HepG2 (cell line): ENCODE measurements at regions not wholly inside any gene's neighbourhood (a gene's known extent, or its start where the extent isn't known, plus 50 kb on each side); places are given as distances from the start of the nearest gene placed in this dataset.

Experiments
- GABPA ChIP-seq, 2 experiments: IDR thresholded peaks; 2 replicates each; pipeline ENCODE4 v1.6.1; 2011 to 2016; ENCODE audit warnings: low read depth in 2 of 2, low read length in 1 of 2, missing biosample characterization in 1 of 2, missing genetic modification characterization in 1 of 2
- TEAD2 ChIP-seq: sonication (generic); formaldehyde crosslinking; IDR thresholded peaks from 2 replicates; pipeline ENCODE4 v1.9.0; 2021; ENCODE audit warnings: missing genetic modification reagents
- ZBTB1 ChIP-seq: sonication (generic); formaldehyde crosslinking; IDR thresholded peaks from 2 replicates; pipeline ENCODE4 v1.4.0; 2020; ENCODE audit warnings: missing genetic modification reagents, borderline replicate concordance
- ZNF20 ChIP-seq: sonication (generic); formaldehyde crosslinking; IDR thresholded peaks from 2 replicates; pipeline ENCODE4 v1.4.0; 2020; ENCODE audit warnings: mild to moderate bottlenecking, moderate library complexity, missing genetic modification reagents
- ZNF382 ChIP-seq: sonication (generic); formaldehyde crosslinking; IDR thresholded peaks from 2 replicates; pipeline ENCODE4 v1.5.0; 2020; ENCODE audit warnings: missing genetic modification reagents, mild to moderate bottlenecking, borderline replicate concordance
- ZNF484 ChIP-seq: sonication (generic); formaldehyde crosslinking; IDR thresholded peaks from 2 replicates; pipeline ENCODE4 v1.5.1; 2020; ENCODE audit warnings: mild to moderate bottlenecking, low read depth, missing genetic modification reagents, borderline replicate concordance
- ZNF546 ChIP-seq: sonication (generic); formaldehyde crosslinking; conservative IDR thresholded peaks from 2 replicates; pipeline ENCODE4 v1.8.1; 2023; ENCODE audit warnings: mild to moderate bottlenecking, missing genetic modification reagents
- ZNF547 ChIP-seq: sonication (generic); formaldehyde crosslinking; IDR thresholded peaks from 2 replicates; pipeline ENCODE4 v1.5.1; 2020; ENCODE audit warnings: mild to moderate bottlenecking, missing genetic modification reagents
- ZNF773 ChIP-seq: sonication (generic); formaldehyde crosslinking; IDR thresholded peaks from 2 replicates; pipeline ENCODE4 v1.4.0; 2020; ENCODE audit warnings: missing genetic modification reagents, borderline replicate concordance
- ZSCAN21 ChIP-seq: sonication (generic); formaldehyde crosslinking; IDR thresholded peaks from 2 replicates; pipeline ENCODE4 v1.8.0; 2022; ENCODE audit warnings: mild to moderate bottlenecking, missing genetic modification reagents, moderate library complexity, borderline replicate concordance
- TF ChIP-seq, protein P1 (sequence below), 2 experiments: sonication (generic) in 1 of 2; formaldehyde crosslinking in 1 of 2; IDR thresholded peaks; 2 replicates each; pipeline versions ENCODE4 v1.4.0 to v1.6.1; 2018 to 2020; ENCODE audit warnings: missing genetic modification reagents in 2 of 2, borderline replicate concordance in 1 of 2, low read depth in 1 of 2, mild to moderate bottlenecking in 1 of 2, missing biosample characterization in 1 of 2
- TF ChIP-seq, protein P2 (sequence below): sonication (generic); formaldehyde crosslinking; IDR thresholded peaks from 2 replicates; pipeline ENCODE4 v1.9.0; 2021; ENCODE audit warnings: missing genetic modification reagents, mild to moderate bottlenecking, borderline replicate concordance
- TF ChIP-seq, protein P3 (sequence below): fragments of 450-650 bp; IDR thresholded peaks from 2 replicates; pipeline ENCODE4 v1.6.1; 2016
- TF ChIP-seq, protein P4 (sequence below): sonication (generic); formaldehyde crosslinking; conservative IDR thresholded peaks from 2 replicates; pipeline ENCODE4 v1.4.0; 2020; ENCODE audit warnings: missing genetic modification reagents
- TF ChIP-seq, protein P5 (sequence below): sonication (generic); formaldehyde crosslinking; IDR thresholded peaks from 2 replicates; pipeline ENCODE4 v1.8.1; 2023; ENCODE audit warnings: mild to moderate bottlenecking, missing genetic modification reagents
- TF ChIP-seq, protein P6 (sequence below): sonication (generic); formaldehyde crosslinking; conservative IDR thresholded peaks from 2 replicates; pipeline ENCODE4 v1.8.0; 2022; ENCODE audit warnings: low read depth, missing genetic modification reagents

DNA sequence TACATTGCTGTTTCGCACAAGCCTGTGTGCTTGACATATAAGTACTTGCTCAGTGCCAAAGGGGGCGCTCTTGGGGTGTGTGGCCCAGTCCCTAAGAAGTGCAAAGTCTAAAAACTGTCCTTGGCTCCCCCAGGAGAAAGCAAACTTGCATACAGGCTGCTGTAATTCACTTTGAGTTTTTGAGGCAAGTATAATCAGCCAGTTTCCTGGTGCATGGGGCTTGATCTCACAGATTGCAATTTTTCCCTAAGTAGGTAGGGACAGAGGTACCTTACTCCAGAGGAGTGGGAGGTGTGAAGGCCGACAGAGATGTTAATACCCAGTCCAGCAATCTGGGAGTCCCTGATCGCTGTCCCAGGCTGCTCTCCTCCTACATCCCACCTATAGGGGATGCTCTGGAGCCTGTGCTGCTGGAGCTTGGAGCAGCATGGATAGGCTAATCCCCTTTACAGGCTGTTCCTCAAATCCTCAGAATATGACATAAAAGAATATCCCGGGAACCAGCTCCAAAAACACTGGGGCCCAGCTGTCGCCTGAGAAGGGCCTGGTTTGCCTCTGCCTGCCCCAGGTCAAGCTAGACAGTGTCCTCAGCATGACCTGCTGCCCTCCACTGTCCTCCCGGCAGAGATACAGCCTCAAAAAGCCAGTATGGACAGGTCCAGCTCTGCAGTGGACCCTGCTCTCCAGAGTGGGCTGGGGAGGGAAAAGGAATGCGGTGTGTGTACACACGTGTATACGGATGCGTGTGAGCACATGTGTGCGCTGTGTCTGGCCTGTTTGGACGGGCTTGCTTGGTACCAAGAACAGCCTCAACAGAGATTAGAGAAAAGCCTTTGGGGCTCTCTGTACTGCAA is 136.5 kb upstream of the HAAO start (continued):
- TF ChIP-seq ZNF773 (no peak), ZNF546 (CRISPR knock-in tag) (peak; percentile 12; the same call in 1 of the 2 replicates), ZNF20 (CRISPR knock-in tag) (no peak), TEAD2 (no peak), ZBTB1 (CRISPR knock-in tag) (no peak; the same call in 1 of the 2 replicates), ZNF382 (no peak), ZSCAN21 (CRISPR knock-in tag) (peak; percentile 64), GABPA (IDR thresholded peaks at IDR 0.05; ENCODE audit: low read depth, low read length) (no peak), GABPA (CRISPR knock-in tag; IDR thresholded peaks at IDR 0.05; ENCODE audit: low read depth) (no peak), ZNF484 (no peak), ZNF547 (CRISPR knock-in tag) (peak; percentile 42; the same call in 1 of the 2 replicates)
- TF ChIP-seq, protein P1, sequence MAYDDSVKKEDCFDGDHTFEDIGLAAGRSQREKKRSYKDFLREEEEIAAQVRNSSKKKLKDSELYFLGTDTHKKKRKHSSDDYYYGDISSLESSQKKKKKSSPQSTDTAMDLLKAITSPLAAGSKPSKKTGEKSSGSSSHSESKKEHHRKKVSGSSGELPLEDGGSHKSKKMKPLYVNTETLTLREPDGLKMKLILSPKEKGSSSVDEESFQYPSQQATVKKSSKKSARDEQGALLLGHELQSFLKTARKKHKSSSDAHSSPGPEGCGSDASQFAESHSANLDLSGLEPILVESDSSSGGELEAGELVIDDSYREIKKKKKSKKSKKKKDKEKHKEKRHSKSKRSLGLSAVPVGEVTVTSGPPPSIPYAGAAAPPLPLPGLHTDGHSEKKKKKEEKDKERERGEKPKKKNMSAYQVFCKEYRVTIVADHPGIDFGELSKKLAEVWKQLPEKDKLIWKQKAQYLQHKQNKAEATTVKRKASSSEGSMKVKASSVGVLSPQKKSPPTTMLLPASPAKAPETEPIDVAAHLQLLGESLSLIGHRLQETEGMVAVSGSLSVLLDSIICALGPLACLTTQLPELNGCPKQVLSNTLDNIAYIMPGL (CRISPR knock-in tag; IDR thresholded peaks at IDR 0.05; ENCODE audit: borderline replicate concordance in 1 of 2, low read depth in 1 of 2) = peak; percentile 72 to 82
- TF ChIP-seq, protein P2, sequence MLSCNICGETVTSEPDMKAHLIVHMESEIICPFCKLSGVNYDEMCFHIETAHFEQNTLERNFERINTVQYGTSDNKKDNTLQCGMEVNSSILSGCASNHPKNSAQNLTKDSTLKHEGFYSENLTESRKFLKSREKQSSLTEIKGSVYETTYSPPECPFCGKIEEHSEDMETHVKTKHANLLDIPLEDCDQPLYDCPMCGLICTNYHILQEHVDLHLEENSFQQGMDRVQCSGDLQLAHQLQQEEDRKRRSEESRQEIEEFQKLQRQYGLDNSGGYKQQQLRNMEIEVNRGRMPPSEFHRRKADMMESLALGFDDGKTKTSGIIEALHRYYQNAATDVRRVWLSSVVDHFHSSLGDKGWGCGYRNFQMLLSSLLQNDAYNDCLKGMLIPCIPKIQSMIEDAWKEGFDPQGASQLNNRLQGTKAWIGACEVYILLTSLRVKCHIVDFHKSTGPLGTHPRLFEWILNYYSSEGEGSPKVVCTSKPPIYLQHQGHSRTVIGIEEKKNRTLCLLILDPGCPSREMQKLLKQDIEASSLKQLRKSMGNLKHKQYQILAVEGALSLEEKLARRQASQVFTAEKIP (CRISPR knock-in tag) = no peak
- TF ChIP-seq, protein P3, sequence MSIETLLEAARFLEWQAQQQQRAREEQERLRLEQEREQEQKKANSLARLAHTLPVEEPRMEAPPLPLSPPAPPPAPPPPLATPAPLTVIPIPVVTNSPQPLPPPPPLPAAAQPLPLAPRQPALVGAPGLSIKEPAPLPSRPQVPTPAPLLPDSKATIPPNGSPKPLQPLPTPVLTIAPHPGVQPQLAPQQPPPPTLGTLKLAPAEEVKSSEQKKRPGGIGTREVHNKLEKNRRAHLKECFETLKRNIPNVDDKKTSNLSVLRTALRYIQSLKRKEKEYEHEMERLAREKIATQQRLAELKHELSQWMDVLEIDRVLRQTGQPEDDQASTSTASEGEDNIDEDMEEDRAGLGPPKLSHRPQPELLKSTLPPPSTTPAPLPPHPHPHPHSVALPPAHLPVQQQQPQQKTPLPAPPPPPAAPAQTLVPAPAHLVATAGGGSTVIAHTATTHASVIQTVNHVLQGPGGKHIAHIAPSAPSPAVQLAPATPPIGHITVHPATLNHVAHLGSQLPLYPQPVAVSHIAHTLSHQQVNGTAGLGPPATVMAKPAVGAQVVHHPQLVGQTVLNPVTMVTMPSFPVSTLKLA = peak; percentile 91
- TF ChIP-seq, protein P4, sequence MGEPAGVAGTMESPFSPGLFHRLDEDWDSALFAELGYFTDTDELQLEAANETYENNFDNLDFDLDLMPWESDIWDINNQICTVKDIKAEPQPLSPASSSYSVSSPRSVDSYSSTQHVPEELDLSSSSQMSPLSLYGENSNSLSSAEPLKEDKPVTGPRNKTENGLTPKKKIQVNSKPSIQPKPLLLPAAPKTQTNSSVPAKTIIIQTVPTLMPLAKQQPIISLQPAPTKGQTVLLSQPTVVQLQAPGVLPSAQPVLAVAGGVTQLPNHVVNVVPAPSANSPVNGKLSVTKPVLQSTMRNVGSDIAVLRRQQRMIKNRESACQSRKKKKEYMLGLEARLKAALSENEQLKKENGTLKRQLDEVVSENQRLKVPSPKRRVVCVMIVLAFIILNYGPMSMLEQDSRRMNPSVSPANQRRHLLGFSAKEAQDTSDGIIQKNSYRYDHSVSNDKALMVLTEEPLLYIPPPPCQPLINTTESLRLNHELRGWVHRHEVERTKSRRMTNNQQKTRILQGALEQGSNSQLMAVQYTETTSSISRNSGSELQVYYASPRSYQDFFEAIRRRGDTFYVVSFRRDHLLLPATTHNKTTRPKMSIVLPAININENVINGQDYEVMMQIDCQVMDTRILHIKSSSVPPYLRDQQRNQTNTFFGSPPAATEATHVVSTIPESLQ (CRISPR knock-in tag) = no peak; the same call in 1 of the 2 replicates
- TF ChIP-seq, protein P5, sequence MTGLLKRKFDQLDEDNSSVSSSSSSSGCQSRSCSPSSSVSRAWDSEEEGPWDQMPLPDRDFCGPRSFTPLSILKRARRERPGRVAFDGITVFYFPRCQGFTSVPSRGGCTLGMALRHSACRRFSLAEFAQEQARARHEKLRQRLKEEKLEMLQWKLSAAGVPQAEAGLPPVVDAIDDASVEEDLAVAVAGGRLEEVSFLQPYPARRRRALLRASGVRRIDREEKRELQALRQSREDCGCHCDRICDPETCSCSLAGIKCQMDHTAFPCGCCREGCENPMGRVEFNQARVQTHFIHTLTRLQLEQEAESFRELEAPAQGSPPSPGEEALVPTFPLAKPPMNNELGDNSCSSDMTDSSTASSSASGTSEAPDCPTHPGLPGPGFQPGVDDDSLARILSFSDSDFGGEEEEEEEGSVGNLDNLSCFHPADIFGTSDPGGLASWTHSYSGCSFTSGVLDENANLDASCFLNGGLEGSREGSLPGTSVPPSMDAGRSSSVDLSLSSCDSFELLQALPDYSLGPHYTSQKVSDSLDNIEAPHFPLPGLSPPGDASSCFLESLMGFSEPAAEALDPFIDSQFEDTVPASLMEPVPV (CRISPR knock-in tag) = peak; percentile 89
- TF ChIP-seq, protein P6, sequence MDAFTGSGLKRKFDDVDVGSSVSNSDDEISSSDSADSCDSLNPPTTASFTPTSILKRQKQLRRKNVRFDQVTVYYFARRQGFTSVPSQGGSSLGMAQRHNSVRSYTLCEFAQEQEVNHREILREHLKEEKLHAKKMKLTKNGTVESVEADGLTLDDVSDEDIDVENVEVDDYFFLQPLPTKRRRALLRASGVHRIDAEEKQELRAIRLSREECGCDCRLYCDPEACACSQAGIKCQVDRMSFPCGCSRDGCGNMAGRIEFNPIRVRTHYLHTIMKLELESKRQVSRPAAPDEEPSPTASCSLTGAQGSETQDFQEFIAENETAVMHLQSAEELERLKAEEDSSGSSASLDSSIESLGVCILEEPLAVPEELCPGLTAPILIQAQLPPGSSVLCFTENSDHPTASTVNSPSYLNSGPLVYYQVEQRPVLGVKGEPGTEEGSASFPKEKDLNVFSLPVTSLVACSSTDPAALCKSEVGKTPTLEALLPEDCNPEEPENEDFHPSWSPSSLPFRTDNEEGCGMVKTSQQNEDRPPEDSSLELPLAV (CRISPR knock-in tag) = no peak
